HG03469 (cell line): ENCODE measurements at regions not wholly inside any gene's neighbourhood (a gene's known extent, or its start where the extent isn't known, plus 50 kb on each side); places are given as distances from the start of the nearest gene placed in this dataset.
"Not testable (repeated sequence)": the region's sequence is repeated elsewhere in the genome, so short reads cannot be mapped to it uniquely, and the experiment has no call there.

Source experiments
- ATAC-seq: cut with Tn5 transposase; IDR thresholded peaks from one replicate; pipeline ENCODE4 v1.9.1; 2021; ENCODE audit warnings: mild to moderate bottlenecking, moderate library complexity, moderate number of reproducible peaks; ENCODE audit not compliant: unreplicated experiment

GRCh38 chr7:149637911-149638565, 135.3 kb downstream of the ZNF467 start:
- ATAC-seq, result no peak

GRCh38 chr7:149635561-149636329, 137.6 kb downstream of the ZNF467 start:
- ATAC-seq, result no peak

DNA sequence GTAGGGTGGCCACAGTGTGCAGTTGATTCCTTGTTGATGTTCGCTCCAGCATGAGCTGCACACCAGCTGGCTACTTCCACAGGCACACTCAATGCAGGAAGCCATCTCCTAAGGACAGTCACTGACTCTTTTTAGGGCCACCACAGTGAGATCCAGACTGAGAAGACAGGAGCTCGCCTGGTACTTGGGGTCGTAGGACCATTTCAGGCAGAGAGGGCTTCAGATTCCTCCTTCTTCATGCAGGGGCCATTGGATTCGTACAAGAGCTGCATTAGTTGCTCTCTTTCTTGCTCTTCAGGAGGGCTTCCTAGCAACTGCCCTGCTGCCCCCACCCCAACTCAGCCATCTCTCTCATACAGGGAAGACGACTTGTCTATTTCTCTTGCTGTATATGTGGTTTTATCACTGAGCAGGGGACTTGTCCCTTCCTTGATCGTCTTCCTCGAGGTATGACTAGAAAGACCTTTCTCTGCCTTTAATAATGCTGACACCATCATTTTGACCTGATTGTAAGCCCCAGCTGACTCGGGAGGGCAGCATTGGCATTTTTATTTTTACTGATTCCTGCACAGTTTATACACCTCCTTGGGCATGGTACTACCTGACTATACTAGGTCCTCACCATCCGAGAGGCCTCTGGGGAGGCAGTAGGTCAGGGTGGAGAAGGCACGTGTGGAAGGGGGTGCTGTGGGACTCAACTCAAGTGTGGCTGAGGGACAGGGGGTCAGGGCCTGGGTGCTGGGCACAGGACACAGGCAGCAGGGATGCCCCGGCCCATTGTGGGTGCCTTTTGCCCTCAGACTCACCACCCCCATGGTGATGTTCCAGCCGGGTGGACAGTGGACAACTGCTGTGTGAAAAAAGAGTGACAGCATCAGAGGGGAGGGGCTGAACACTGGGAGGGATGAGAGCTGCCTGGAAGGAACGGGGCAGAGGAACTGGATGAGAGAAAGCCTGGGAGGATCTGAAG, 136.7 kb upstream of the ZNF746 start:
- ATAC-seq, result no peak

DNA sequence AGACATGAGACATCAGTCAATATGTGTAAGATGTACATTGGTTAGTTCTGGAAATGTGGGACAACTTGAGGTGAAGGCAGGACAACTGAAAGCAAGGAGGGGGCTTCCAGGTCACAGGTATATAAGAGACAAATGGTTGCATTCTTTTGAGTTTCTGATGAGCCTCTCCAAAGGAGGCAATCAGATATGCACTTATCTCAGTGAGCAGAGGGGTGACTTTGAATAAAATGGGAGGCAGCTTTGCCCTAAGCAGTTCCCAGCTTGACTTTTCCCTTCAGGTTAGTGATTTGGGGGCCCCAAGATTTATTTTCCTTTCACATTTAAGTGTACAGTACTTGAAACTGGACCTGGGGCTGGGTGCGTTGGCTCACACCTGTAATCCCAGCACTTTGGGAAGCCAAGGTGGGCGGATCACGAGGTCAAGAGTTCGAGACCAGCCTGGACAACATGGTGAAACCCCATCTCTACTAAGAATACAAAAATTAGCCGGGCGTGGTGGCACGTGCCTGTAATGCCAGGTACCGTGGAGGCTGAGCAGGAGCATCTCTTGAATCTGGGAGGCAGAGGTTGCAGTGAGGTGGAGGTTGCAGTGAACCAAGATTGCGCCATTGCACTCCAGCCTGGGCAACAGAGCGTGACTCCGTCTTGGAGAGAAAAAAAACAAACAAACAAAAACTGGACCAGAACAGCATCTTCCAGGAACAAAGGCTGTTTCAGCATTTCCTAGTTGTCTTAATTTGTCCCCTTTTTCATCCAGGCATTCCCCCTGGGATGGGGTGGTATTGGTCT, 130.9 kb upstream of the ZNF746 start:
- ATAC-seq, result not testable (repeated sequence)

- ATAC-seq, result no peak
Measured at GRCh38 chr7:149627911-149628310, 130.3 kb upstream of the ZNF746 start.

DNA sequence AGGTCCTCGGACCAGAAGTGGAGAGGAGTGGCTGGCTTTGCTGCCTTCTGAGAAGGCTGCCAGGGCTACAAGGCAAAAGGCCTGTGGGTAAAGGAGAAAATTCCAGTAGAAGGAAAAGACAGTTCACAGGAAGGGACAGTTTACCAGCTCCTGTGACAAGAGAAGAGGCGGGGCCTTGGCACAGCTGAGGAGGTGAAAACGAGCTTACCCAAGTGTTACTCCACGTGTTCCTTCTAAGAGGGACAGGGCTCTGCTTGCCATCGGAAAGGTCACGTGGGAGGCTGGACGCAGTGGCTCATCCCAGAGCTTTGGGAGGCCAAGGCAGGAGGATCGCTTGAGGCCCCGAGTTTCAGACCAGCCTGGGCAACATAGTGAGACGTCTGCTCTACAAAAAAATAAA, 129.4 kb upstream of the ZNF746 start:
- ATAC-seq, result no peak

DNA sequence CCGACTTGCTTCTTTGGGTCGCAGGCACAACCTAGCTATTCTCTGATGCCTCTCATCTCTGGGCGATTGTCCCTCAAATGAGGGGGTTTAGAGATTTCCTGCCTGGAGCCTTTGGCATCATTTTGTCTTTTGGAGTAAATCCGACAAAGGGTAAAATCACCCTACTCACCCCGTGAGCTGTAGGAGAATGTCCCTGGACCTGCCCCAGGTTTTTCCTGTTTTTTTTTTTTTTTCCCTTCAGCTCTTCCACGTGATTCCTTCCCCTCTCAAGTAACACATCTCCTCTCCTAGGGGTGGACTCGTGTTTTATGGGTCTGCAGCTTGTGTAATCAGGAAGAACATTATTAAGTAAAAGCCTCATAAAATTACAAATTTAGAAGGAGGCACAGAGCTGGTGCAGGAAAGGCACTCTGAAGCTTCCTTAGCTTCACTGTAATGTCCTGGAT, 128.4 kb upstream of the ZNF746 start:
- ATAC-seq, result no peak

DNA sequence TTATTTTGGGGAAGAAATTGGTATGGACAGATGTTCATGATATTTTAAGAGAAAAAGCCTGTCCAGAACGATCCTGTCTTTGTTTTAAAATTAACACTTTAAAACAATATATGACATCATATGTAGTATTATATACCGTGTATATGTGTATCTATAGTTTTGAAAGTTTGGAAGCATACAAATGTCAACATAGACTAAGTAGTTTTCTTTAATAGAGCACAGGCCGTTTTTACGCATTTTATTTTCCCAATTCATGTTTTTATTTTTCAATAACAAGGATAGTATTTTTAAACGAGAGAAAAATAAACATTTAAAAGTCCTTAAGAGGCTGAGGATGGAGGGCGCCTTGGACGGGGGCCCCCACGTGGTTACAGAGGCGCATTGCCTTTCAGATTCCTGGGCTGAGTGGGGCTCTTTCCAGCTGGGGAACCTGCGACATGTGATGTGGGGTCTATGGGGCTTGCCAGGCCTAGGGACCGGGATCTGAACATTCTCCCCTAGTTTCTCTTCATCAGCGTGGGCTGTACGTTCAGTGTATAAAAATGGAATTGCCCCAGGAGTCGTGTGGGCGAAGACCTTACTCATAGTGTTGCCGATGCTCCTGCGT, 127.8 kb upstream of the ZNF746 start:
- no peak for ATAC-seq

DNA sequence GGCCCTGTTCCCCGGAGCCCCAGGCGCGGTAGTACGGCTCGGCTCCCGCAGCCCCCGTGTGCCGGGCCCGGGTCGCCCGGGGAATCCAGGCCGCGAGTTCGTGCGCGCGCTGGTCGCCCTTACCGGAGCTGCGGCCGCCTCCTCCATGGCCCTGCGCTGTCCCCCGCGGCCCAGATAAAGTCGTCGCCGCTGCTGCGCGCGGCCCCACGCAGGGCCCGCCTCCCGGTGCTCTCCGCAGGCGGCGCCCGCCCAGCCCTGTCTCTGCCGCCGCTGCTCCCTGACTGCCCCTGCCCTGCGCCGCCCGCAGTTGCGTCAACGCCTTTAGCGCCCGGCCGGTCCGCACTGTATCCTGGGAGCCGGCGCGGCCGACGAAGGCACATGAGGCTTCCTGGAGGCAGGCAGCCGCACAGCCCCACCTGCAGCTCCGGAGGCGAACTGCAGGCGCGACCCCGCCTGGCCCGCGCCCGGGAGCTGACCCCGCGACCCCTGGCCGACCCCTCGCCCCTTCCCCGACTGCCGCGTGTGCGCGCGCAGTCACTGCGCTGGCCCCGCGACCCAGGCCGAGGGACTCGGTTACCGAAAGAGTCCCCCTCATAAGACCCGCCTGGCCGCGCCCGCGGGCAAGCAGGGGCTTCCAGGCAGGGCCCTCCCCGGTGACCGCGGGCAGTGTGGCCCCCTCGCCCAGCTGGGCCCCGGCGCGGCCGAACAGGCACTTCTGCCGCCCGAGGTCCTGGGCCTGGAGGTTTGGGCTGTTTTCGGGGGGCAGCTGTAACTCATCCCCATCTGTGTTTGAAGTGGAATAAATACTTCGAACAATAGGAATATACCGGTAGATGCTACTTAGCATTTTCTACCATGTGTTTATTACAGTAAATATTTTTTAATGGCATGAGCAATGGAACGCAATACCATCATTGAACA, 127.1 kb upstream of the ZNF746 start:
- peak; percentile 86 for ATAC-seq

DNA sequence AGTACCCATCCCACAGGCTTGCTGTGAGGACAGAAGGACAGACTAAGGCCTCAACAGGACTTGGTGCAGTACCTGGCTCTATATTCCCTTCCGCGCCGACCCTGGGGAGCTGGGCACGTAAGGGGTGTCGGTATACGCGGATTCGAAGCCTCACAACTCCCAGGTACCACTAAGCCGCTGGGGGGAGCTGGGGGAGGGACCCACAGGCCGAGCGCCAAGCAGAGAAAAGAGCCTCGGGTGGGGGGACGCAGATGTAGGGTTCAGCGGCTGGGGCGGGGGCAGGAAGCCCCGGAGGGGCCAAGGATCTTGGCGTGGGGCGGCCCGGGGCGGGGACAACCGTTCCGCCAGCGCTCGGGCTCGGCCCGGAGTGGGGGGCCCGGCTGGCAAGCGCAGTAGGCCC, 126.4 kb upstream of the ZNF746 start:
- ATAC-seq, result no peak

DNA sequence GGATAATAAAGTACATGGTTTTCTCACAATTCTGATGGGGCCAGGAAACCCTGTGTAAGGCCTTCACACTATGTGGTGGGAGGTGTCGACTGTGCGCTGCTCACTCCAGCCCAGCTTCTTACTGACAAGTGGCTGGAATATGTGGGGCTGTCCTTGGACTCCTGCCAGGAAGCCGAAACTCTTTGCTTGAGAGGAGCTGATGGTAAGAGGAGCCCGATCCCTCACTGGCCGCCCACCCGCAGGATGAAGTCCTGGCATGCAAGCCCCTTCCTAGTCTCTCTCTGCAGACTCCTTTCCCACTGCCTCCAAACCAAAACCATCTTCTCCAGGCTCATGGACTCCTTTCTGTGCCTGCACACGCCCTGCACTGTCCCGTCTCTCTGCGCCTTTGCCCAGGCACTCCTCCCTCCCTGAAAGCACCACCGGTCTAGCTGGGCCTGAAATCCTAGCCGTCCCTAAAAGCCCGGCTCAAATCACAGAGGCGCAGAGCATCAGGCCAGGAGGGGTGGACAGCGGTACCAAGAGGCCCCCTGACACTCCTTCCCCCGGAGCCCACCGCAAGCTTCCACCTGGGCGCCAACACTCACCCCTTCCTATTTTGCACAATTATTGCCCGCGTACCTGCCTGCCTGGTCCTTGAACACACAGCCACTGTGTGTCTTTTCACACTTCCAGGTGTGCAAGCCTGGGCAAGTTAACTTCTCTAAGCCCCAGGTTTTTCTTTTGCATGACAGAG, 125.8 kb upstream of the ZNF746 start:
- ATAC-seq, result not testable (repeated sequence)

DNA sequence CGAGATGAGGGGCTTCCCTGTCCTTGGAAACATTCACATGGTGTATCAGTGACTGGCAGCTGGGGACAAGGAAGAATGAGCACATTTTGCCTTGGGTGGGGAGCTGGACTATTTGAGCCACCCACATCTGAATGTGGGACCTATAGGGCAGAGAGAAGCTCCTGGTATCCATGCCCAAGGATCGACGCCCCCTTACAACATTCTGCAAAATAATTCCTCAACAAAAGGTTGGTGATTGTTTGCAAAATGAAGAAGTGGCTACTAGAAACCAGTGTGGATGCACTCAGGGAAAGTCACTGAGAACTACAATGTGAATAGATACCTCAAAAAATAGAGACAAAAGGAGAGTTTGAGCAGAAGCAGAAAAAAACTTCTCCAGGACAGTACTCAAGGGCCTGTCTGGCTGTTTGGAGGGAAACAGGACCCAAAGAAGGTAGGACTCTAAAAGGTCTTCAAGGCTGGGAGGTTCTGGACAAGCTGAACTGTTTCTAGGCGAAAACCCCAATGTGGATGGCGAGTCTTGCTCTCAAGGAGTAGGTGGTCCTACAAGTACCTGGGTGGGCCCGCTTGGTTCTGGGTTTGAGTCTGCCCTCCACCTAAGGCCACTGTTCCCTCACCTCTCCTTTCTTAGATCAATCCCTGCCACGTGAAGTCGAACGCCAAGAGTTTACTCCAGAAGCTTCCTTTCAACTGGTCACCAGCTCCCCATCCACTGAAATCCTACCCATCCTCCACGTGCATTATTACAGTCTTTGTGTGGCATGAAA, 125.0 kb upstream of the ZNF746 start:
- ATAC-seq, result no peak

DNA sequence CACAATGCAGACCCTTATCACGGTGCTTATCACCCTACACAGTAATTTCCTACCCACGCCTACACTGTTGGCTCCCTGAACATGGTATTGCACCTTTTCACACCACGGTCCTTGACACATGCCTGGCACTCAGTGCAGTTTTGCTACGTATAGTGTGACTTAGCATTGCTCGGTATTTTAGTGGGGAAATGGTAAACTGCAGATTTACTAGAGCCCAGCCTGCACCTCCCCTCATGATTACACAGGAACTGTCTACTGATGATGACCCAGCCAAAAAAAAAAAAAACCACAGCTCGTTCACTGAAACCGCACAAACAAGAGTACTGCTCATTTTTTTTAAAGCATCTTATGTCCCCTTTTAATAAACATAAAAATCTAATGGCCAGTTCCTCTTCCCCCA, 124.2 kb upstream of the ZNF746 start:
- no peak for ATAC-seq

DNA sequence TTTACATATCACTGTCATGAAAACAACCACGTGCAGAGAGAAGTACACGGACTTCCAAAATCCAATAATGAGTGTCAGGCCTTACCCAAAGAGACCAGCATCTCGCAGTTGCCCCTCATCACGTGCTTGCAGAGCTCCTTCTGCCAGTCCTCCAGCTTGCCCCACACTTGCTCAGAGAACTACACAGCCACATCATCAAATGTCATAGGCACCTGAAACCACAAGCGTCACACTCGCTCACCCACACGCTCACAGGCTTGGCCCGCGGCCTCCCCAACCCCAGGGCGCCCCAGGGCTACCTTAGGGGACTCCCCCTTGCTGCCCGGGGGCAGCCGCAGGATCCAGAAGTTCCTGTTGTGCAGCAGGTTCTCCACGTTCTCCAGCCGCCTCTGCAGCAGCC, 123.4 kb upstream of the ZNF746 start:
- ATAC-seq, result peak; percentile 35

GRCh38 chr7:149616898-149617297, 119.3 kb upstream of the ZNF746 start:
- no peak for ATAC-seq

DNA sequence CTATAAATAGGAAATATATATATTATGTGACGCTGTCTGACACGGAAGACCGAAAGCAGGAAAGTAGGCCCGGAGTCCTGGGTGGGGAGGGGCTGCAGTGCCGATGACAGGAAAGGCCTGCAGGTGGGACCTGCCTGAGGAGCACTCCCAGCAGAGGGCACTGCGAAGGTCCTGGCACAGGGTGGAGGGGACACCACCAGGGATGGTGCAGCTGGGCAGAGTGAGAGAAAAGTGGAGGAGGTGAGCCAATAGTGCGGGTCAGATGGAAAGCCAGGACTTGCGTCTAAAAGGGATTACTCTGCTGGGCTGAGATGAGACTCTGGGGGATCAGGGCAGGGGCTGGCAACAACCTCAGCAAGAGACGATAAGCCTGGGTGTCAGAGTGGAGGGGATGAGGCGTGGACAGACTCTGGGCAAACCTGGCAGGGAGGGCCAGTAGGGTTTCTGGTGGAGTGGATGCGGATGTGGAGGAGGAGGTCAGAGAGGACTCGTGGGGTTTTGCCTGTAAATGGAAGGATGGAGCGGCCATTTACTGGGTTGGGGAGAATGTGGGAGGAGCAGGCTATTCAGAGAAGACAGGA, 118.2 kb upstream of the ZNF746 start:
- no peak for ATAC-seq

- no peak for ATAC-seq
Measured at GRCh38 chr7:149610441-149611011, 112.9 kb upstream of the ZNF746 start.
